Spleen (tissue), 11 donors: ENCODE measurements at regions not wholly inside any gene's neighbourhood (a gene's known extent, or its start where the extent isn't known, plus 50 kb on each side); places are given as distances from the start of the nearest gene placed in this dataset.

Source experiments
- DNase-seq: peaks from one replicate; pipeline ENCODE4 v3.0.0-alpha.2; 2020
- H3K27ac ChIP-seq, 8 donors: fragments of 200-600 bp; sonication (generic) in 7 of 8; 1 replicate in 4 of 8; 2 replicates in 4 of 8; pipeline versions ENCODE4 v1.5.0 to v1.8.0; 2016 to 2021; ENCODE audit warnings: inconsistent platforms in 4 of 8, mild to moderate bottlenecking in 4 of 8, moderate library complexity in 1 of 8
- H3K27me3 ChIP-seq, 7 donors: fragments of 200-600 bp; sonication (generic) in 6 of 7; replicated peaks in 1 of 7; 1 replicate in 4 of 7; 2 replicates in 3 of 7; pipeline versions ENCODE4 v1.5.0 to v1.8.0; 2016 to 2021; ENCODE audit warnings: inconsistent platforms in 3 of 7, mild to moderate bottlenecking in 1 of 7
- H3K36me3 ChIP-seq, 6 donors: fragments of 200-600 bp; sonication (generic) in 5 of 6; 1 replicate in 4 of 6; 2 replicates in 2 of 6; pipeline versions ENCODE4 v1.5.0 to v1.8.0; 2016 to 2021; ENCODE audit warnings: inconsistent platforms in 2 of 6
- H3K4me1 ChIP-seq, 6 donors: fragments of 200-600 bp; sonication (generic) in 5 of 6; 1 replicate in 3 of 6; 2 replicates in 3 of 6; pipeline versions ENCODE4 v1.5.0 to v1.8.0; 2016 to 2021; ENCODE audit warnings: inconsistent platforms in 3 of 6
- H3K4me3 ChIP-seq, 8 donors: fragments of 200-600 bp; sonication (generic) in 7 of 8; 1 replicate in 4 of 8; 2 replicates in 4 of 8; pipeline versions ENCODE4 v1.5.0 to v1.8.0; 2016 to 2021; ENCODE audit warnings: inconsistent platforms in 4 of 8, mild to moderate bottlenecking in 4 of 8, moderate library complexity in 2 of 8
- H3K9me3 ChIP-seq, 8 donors: fragments of 200-600 bp; sonication (generic) in 7 of 8; 1 replicate in 4 of 8; 2 replicates in 4 of 8; pipeline versions ENCODE4 v1.5.0 to v1.8.0; 2016 to 2021; ENCODE audit warnings: inconsistent platforms in 4 of 8
- CTCF ChIP-seq, 11 experiments: fragments of 200-600 bp in 7 of 11; fragments of 450-650 bp in 4 of 11; sonication (generic) in 4 of 11; IDR thresholded peaks in 8 of 11; conservative IDR thresholded peaks in 3 of 11; 1 replicate in 7 of 11; 2 replicates in 4 of 11; pipeline versions ENCODE4 v1.4.0 to v1.8.0; 2016 to 2021; ENCODE audit warnings: antibody characterized with exemption in 11 of 11, inconsistent platforms in 4 of 11, mild to moderate bottlenecking in 1 of 11
- POLR2A ChIP-seq, 3 donors: fragments of 450-650 bp; IDR thresholded peaks; one replicate each; pipeline ENCODE4 v1.5.1; 2017; ENCODE audit warnings: antibody characterized with exemption in 3 of 3, mild to moderate bottlenecking in 1 of 3
- POLR2AphosphoS5 ChIP-seq, 3 donors: sonication (generic); formaldehyde crosslinking; IDR thresholded peaks; one replicate each; pipeline ENCODE4 v1.5.1; 2017; ENCODE audit warnings: antibody characterized with exemption in 3 of 3
- WGBS, 5 donors: extraction: QIAGEN DNeasy Blood & Tissue Kit in 3 of 5; methylation state at CpG; one replicate each; pipeline versions ENCODE4 v1.1.5 to v1.1.7; 2013 to 2018; 5-methylcytosine and 5-hydroxymethylcytosine counted together
- intact Hi-C: fragments of 100-400 bp; cut with DNase I; formaldehyde crosslinking; loops from one replicate; pipeline ENCODE4 v1.15.0; 2023; ENCODE audit warnings: low total_unique reads
- donor health status: healthy with polysubstance abuse.
- donor health status: DM: no; HTN: no; CAD: no; lungs with moderate emphysema.
- donor health status: DM: no; HTN: no; CAD: no.
- donor health status: Bipolar disorder and iron deficiency.
- donor health status: healthy.
- donor health status: DM: no; HTN: no; CAD: no.
- donor health status: DM: yes; HTN: yes; CAD: no.

- Histone ChIP-seq H3K36me3 (no peaks in the 10 kb centered on the region), H3K9me3 (peaks cover 0 to 21% (median 0%) of the 10 kb centered on the region in 8 donors), H3K4me1 (no peaks in the 10 kb centered on the region), H3K27me3 (no peaks in the 10 kb centered on the region), H3K27ac (no peak overlapping the region), H3K4me3 (no peak overlapping the region)
- 74 to 79% (median 76%) methylated on average over 5 to 6 of the region's 6 CpGs for WGBS, 5 donors
- TF ChIP-seq POLR2AphosphoS5 (IDR thresholded peaks at IDR 0.05) (no peak), POLR2A (IDR thresholded peaks at IDR 0.05) (no peak), CTCF (IDR thresholded peaks at IDR 0.05 in 8 of 11, conservative IDR thresholded peaks at IDR 0.05 in 3 of 11) (no peak)
- no peak for DNase-seq
- intact Hi-C loops, result no loop called here
Measured at GRCh38 chr5:3139499-3139931, 388.0 kb upstream of the IRX2 start.

- Histone ChIP-seq H3K27me3 (peaks cover 0 to 4% (median 0%) of the 10 kb centered on the region in 7 donors), H3K4me1 (no peaks in the 10 kb centered on the region), H3K36me3 (no peaks in the 10 kb centered on the region), H3K4me3 (no peak overlapping the region), H3K9me3 (peaks cover 0 to 13% (median 0%) of the 10 kb centered on the region in 8 donors), H3K27ac (no peak overlapping the region)
- intact Hi-C loops, result no loop called here
- TF ChIP-seq CTCF (IDR thresholded peaks at IDR 0.05 in 8 of 11, conservative IDR thresholded peaks at IDR 0.05 in 3 of 11) (no peak), POLR2AphosphoS5 (IDR thresholded peaks at IDR 0.05) (no peak), POLR2A (IDR thresholded peaks at IDR 0.05) (no peak)
- no peak for DNase-seq
- 55 to 76% (median 65%) methylated on average over 8 of the region's 8 CpGs for WGBS, 5 donors
Measured at GRCh38 chr5:3131161-3131560, 379.7 kb upstream of the IRX2 start.

GRCh38 chr5:3129252-3129651 lies 377.8 kb upstream of the IRX2 start:
- Histone ChIP-seq H3K27ac (no peak overlapping the region), H3K4me3 (no peak overlapping the region), H3K4me1 (no peaks in the 10 kb centered on the region), H3K27me3 (peaks cover 0 to 4% (median 0%) of the 10 kb centered on the region in 7 donors), H3K9me3 (peaks cover 0 to 9% (median 0%) of the 10 kb centered on the region in 8 donors), H3K36me3 (no peaks in the 10 kb centered on the region)
- TF ChIP-seq POLR2A (IDR thresholded peaks at IDR 0.05) (no peak), POLR2AphosphoS5 (IDR thresholded peaks at IDR 0.05) (no peak), CTCF (IDR thresholded peaks at IDR 0.05 in 8 of 11, conservative IDR thresholded peaks at IDR 0.05 in 3 of 11) (no peak)
- intact Hi-C loops, result no loop called here
- WGBS, 5 donors, result 88 to 96% (median 89%) methylated on average over 4 of the region's 4 CpGs
- DNase-seq, result no peak

GRCh38 chr5:3127423-3127911 lies 376.0 kb upstream of the IRX2 start:
- Histone ChIP-seq H3K36me3 (no peaks in the 10 kb centered on the region), H3K4me3 (no peak overlapping the region), H3K27me3 (peaks cover 0 to 12% (median 0%) of the 10 kb centered on the region in 7 donors), H3K4me1 (no peaks in the 10 kb centered on the region), H3K27ac (no peak overlapping the region), H3K9me3 (peaks cover 0 to 6% (median 0%) of the 10 kb centered on the region in 8 donors)
- DNase-seq, result peak; percentile 46
- no peak for TF ChIP-seq CTCF (IDR thresholded peaks at IDR 0.05 in 8 of 11, conservative IDR thresholded peaks at IDR 0.05 in 3 of 11)
- TF ChIP-seq POLR2AphosphoS5 (IDR thresholded peaks at IDR 0.05), result no peak
- no peak for TF ChIP-seq POLR2A (IDR thresholded peaks at IDR 0.05)
- intact Hi-C loops, result no loop called here
- WGBS, 5 donors, result 86 to 91% (median 88%) methylated on average over 9 of the region's 9 CpGs
